ENCODE measurements at regions not wholly inside any gene's neighbourhood (a gene's known extent, or its start where the extent isn't known, plus 50 kb on each side); places are given as distances from the start of the nearest gene placed in this dataset.
"Not testable (repeated sequence)": the region's sequence is repeated elsewhere in the genome, so short reads cannot be mapped to it uniquely, and the experiment has no call there.

- no peak overlapping the region for H3K4me3 ChIP-seq (ENCODE audit: low read length in 3 of 3)
- H3K9ac ChIP-seq (ENCODE audit: low read depth in 1 of 3, low read length in 3 of 3): no peak overlapping the region
- no peaks in the 10 kb centered on the region for H3K9me3 ChIP-seq (ENCODE audit: control insufficient read depth in 3 of 3, low read length in 3 of 3)
- no peaks in the 10 kb centered on the region for H3K36me3 ChIP-seq (ENCODE audit: control insufficient read depth in 3 of 3, insufficient read depth in 3 of 3, low read length in 3 of 3)
- H3K27me3 ChIP-seq (ENCODE audit: control insufficient read depth in 3 of 3, insufficient read depth in 3 of 3, low read length in 3 of 3): no peaks in the 10 kb centered on the region
- no peaks in the 10 kb centered on the region for H3K4me1 ChIP-seq (ENCODE audit: control insufficient read depth in 3 of 3, insufficient read depth in 3 of 3, low read length in 3 of 3)
- no peak overlapping the region for H3K27ac ChIP-seq (ENCODE audit: low read depth, low read length)
These were observed 550.0 kb upstream of the TUSC1 start for GRCh38 chr9:26228273-26228672.

GRCh38 chr9:26221290-26221689 is 543.0 kb upstream of the TUSC1 start:
- H3K9me3 ChIP-seq (ENCODE audit: control insufficient read depth in 3 of 3, low read length in 3 of 3): no peaks in the 10 kb centered on the region
- H3K4me3 ChIP-seq (ENCODE audit: low read length in 3 of 3): no peak overlapping the region
- no peaks in the 10 kb centered on the region for H3K27me3 ChIP-seq (ENCODE audit: control insufficient read depth in 3 of 3, insufficient read depth in 3 of 3, low read length in 3 of 3)
- H3K27ac ChIP-seq (ENCODE audit: low read depth, low read length): no peak overlapping the region
- no peaks in the 10 kb centered on the region for H3K4me1 ChIP-seq (ENCODE audit: control insufficient read depth in 3 of 3, insufficient read depth in 3 of 3, low read length in 3 of 3)
- H3K36me3 ChIP-seq (ENCODE audit: control insufficient read depth in 3 of 3, insufficient read depth in 3 of 3, low read length in 3 of 3): no peaks in the 10 kb centered on the region
- H3K9ac ChIP-seq (ENCODE audit: low read depth in 1 of 3, low read length in 3 of 3): no peak overlapping the region

- Histone ChIP-seq H3K27me3 (ENCODE audit: control insufficient read depth in 3 of 3, insufficient read depth in 3 of 3, low read length in 3 of 3) (no peaks in the 10 kb centered on the region), H3K27ac (ENCODE audit: low read depth, low read length) (no peak overlapping the region), H3K36me3 (ENCODE audit: control insufficient read depth in 3 of 3, insufficient read depth in 3 of 3, low read length in 3 of 3) (no peaks in the 10 kb centered on the region), H3K9ac (ENCODE audit: low read depth in 1 of 3, low read length in 3 of 3) (no peak overlapping the region), H3K9me3 (ENCODE audit: control insufficient read depth in 3 of 3, low read length in 3 of 3) (no peaks in the 10 kb centered on the region), H3K4me1 (ENCODE audit: control insufficient read depth in 3 of 3, insufficient read depth in 3 of 3, low read length in 3 of 3) (no peaks in the 10 kb centered on the region), H3K4me3 (ENCODE audit: low read length in 3 of 3) (no peak overlapping the region)
These were observed 542.1 kb upstream of the TUSC1 start for GRCh38 chr9:26220367-26220766.

GRCh38 chr9:26219961-26220360 is 541.7 kb upstream of the TUSC1 start:
- no peaks in the 10 kb centered on the region for H3K36me3 ChIP-seq (ENCODE audit: control insufficient read depth in 3 of 3, insufficient read depth in 3 of 3, low read length in 3 of 3)
- H3K4me1 ChIP-seq (ENCODE audit: control insufficient read depth in 3 of 3, insufficient read depth in 3 of 3, low read length in 3 of 3): no peaks in the 10 kb centered on the region
- H3K27me3 ChIP-seq (ENCODE audit: control insufficient read depth in 3 of 3, insufficient read depth in 3 of 3, low read length in 3 of 3): no peaks in the 10 kb centered on the region
- H3K9ac ChIP-seq (ENCODE audit: low read depth in 1 of 3, low read length in 3 of 3): no peak overlapping the region
- H3K4me3 ChIP-seq (ENCODE audit: low read length in 3 of 3): no peak overlapping the region
- H3K9me3 ChIP-seq (ENCODE audit: control insufficient read depth in 3 of 3, low read length in 3 of 3): no peaks in the 10 kb centered on the region
- no peak overlapping the region for H3K27ac ChIP-seq (ENCODE audit: low read depth, low read length)

GRCh38 chr9:26216702-26217101 is 538.5 kb upstream of the TUSC1 start:
- Histone ChIP-seq H3K4me1 (ENCODE audit: control insufficient read depth in 3 of 3, insufficient read depth in 3 of 3, low read length in 3 of 3) (no peaks in the 10 kb centered on the region), H3K27me3 (ENCODE audit: control insufficient read depth in 3 of 3, insufficient read depth in 3 of 3, low read length in 3 of 3) (no peaks in the 10 kb centered on the region), H3K9ac (ENCODE audit: low read depth in 1 of 3, low read length in 3 of 3) (no peak overlapping the region), H3K4me3 (ENCODE audit: low read length in 3 of 3) (no peak overlapping the region), H3K9me3 (ENCODE audit: control insufficient read depth in 3 of 3, low read length in 3 of 3) (no peaks in the 10 kb centered on the region), H3K27ac (ENCODE audit: low read depth, low read length) (no peak overlapping the region), H3K36me3 (ENCODE audit: control insufficient read depth in 3 of 3, insufficient read depth in 3 of 3, low read length in 3 of 3) (no peaks in the 10 kb centered on the region)

- H3K36me3 ChIP-seq (ENCODE audit: control insufficient read depth in 3 of 3, insufficient read depth in 3 of 3, low read length in 3 of 3); H3K4me3 ChIP-seq (ENCODE audit: low read length in 3 of 3); H3K4me1 ChIP-seq (ENCODE audit: control insufficient read depth in 3 of 3, insufficient read depth in 3 of 3, low read length in 3 of 3); H3K9ac ChIP-seq (ENCODE audit: low read depth in 1 of 3, low read length in 3 of 3); H3K9me3 ChIP-seq (ENCODE audit: control insufficient read depth in 3 of 3, low read length in 3 of 3); H3K27ac ChIP-seq (ENCODE audit: low read depth, low read length); H3K27me3 ChIP-seq (ENCODE audit: control insufficient read depth in 3 of 3, insufficient read depth in 3 of 3, low read length in 3 of 3): not testable (repeated sequence)
These were observed 536.6 kb upstream of the TUSC1 start for GRCh38 chr9:26214713-26215444.

- H3K9me3 ChIP-seq (ENCODE audit: control insufficient read depth in 3 of 3, low read length in 3 of 3): no peaks in the 10 kb centered on the region
- no peaks in the 10 kb centered on the region for H3K27me3 ChIP-seq (ENCODE audit: control insufficient read depth in 3 of 3, insufficient read depth in 3 of 3, low read length in 3 of 3)
- peak overlapping the region in 1 of 3 donors; percentile 12 for H3K4me3 ChIP-seq (ENCODE audit: low read length in 3 of 3)
- no peaks in the 10 kb centered on the region for H3K36me3 ChIP-seq (ENCODE audit: control insufficient read depth in 3 of 3, insufficient read depth in 3 of 3, low read length in 3 of 3)
- H3K27ac ChIP-seq (ENCODE audit: low read depth, low read length): no peak overlapping the region
- H3K9ac ChIP-seq (ENCODE audit: low read depth in 1 of 3, low read length in 3 of 3): no peak overlapping the region
- H3K4me1 ChIP-seq (ENCODE audit: control insufficient read depth in 3 of 3, insufficient read depth in 3 of 3, low read length in 3 of 3): peaks cover 0 to 4% (median 0%) of the 10 kb centered on the region in 3 donors
These were observed 532.2 kb upstream of the TUSC1 start for GRCh38 chr9:26210338-26210851.

GRCh38 chr9:26205261-26205660 is 527.0 kb upstream of the TUSC1 start:
- H3K4me3 ChIP-seq (ENCODE audit: low read length in 3 of 3): no peak overlapping the region
- H3K9me3 ChIP-seq (ENCODE audit: control insufficient read depth in 3 of 3, low read length in 3 of 3): no peaks in the 10 kb centered on the region
- no peak overlapping the region for H3K27ac ChIP-seq (ENCODE audit: low read depth, low read length)
- H3K9ac ChIP-seq (ENCODE audit: low read depth in 1 of 3, low read length in 3 of 3): no peak overlapping the region
- H3K27me3 ChIP-seq (ENCODE audit: control insufficient read depth in 3 of 3, insufficient read depth in 3 of 3, low read length in 3 of 3): no peaks in the 10 kb centered on the region
- no peaks in the 10 kb centered on the region for H3K36me3 ChIP-seq (ENCODE audit: control insufficient read depth in 3 of 3, insufficient read depth in 3 of 3, low read length in 3 of 3)
- H3K4me1 ChIP-seq (ENCODE audit: control insufficient read depth in 3 of 3, insufficient read depth in 3 of 3, low read length in 3 of 3): peaks cover 0 to 4% (median 0%) of the 10 kb centered on the region in 3 donors

GRCh38 chr9:26193237-26193636 is 515.0 kb upstream of the TUSC1 start:
- Histone ChIP-seq H3K36me3 (ENCODE audit: control insufficient read depth in 3 of 3, insufficient read depth in 3 of 3, low read length in 3 of 3) (no peaks in the 10 kb centered on the region), H3K27me3 (ENCODE audit: control insufficient read depth in 3 of 3, insufficient read depth in 3 of 3, low read length in 3 of 3) (no peaks in the 10 kb centered on the region), H3K27ac (ENCODE audit: low read depth, low read length) (no peak overlapping the region), H3K4me1 (ENCODE audit: control insufficient read depth in 3 of 3, insufficient read depth in 3 of 3, low read length in 3 of 3) (no peaks in the 10 kb centered on the region), H3K4me3 (ENCODE audit: low read length in 3 of 3) (no peak overlapping the region), H3K9me3 (ENCODE audit: control insufficient read depth in 3 of 3, low read length in 3 of 3) (peaks cover 0 to 3% (median 0%) of the 10 kb centered on the region in 3 donors), H3K9ac (ENCODE audit: low read depth in 1 of 3, low read length in 3 of 3) (no peak overlapping the region)

GRCh38 chr9:26191711-26192110 is 513.5 kb upstream of the TUSC1 start:
- no peak overlapping the region for H3K4me3 ChIP-seq (ENCODE audit: low read length in 3 of 3)
- no peak overlapping the region for H3K27ac ChIP-seq (ENCODE audit: low read depth, low read length)
- H3K36me3 ChIP-seq (ENCODE audit: control insufficient read depth in 3 of 3, insufficient read depth in 3 of 3, low read length in 3 of 3): no peaks in the 10 kb centered on the region
- no peaks in the 10 kb centered on the region for H3K4me1 ChIP-seq (ENCODE audit: control insufficient read depth in 3 of 3, insufficient read depth in 3 of 3, low read length in 3 of 3)
- no peak overlapping the region for H3K9ac ChIP-seq (ENCODE audit: low read depth in 1 of 3, low read length in 3 of 3)
- no peaks in the 10 kb centered on the region for H3K27me3 ChIP-seq (ENCODE audit: control insufficient read depth in 3 of 3, insufficient read depth in 3 of 3, low read length in 3 of 3)
- peaks cover 0 to 3% (median 0%) of the 10 kb centered on the region in 3 donors for H3K9me3 ChIP-seq (ENCODE audit: control insufficient read depth in 3 of 3, low read length in 3 of 3)

Data from skeletal muscle tissue (tissue), 3 donors.